BJ (cell line): ENCODE measurements at regions not wholly inside any gene's neighbourhood (a gene's known extent, or its start where the extent isn't known, plus 50 kb on each side); places are given as distances from the start of the nearest gene placed in this dataset.

Experiments used
- CTCF ChIA-PET: fragments of 350-600 bp; formaldehyde crosslinking; extraction: SDS; loops from one replicate; lab custom pipeline; 2021; ENCODE audit warnings: antibody characterized with exemption, inconsistent platforms; lab: Yijun Ruan, JAX
- POLR2A ChIA-PET: fragments of 300-600 bp; sonication (Branson Sonifier 250); formaldehyde crosslinking; extraction: SDS; loops from one replicate; lab custom pipeline; 2021; ENCODE audit warnings: antibody characterized with exemption; lab: Charles Lee
- DNase-seq: peaks from one replicate; pipeline ENCODE4 v3.0.0-alpha.2; 2011; ENCODE audit warnings: low read depth
- H3K27me3 ChIP-seq: 2 replicates; pipeline ENCODE4 v1.6.0; 2011; ENCODE audit warnings: low read length; ENCODE audit not compliant: control insufficient read depth, insufficient read depth
- H3K36me3 ChIP-seq: 2 replicates; pipeline ENCODE4 v1.5.1; 2011; ENCODE audit warnings: low read length; ENCODE audit not compliant: control insufficient read depth, insufficient read depth
- H3K4me3 ChIP-seq: 2 replicates; pipeline ENCODE4 v1.5.1; 2011; ENCODE audit warnings: low read depth, mild to moderate bottlenecking, control low read depth, low read length
- TF ChIP-seq, protein P1 (sequence below): IDR thresholded peaks from 2 replicates; pipeline ENCODE4 v1.5.1; 2011; ENCODE audit warnings: low read depth, mild to moderate bottlenecking, control low read depth, inconsistent platforms, low read length, moderate library complexity; ENCODE audit not compliant: insufficient read depth

DNA sequence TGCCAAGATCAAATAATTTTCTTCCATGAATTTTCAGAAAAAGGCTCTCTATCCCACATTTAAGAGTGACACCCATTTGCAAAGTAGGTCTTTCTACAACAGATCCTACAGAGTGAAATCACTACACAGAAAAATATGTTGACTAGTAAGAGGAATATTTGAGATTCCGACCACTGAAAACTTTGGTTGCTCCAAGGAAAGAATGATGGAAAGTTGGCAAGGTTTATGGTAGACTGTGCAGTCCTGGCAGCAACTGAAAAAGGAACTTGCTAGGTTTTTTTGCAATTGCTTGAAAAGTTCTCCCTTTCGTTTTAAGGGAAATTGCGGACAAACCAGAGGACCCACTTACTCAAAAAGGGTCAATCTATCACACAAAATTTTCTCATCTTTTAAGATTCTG is 83.1 kb upstream of the TSPAN8 start:
- no peak overlapping the region for H3K4me3 ChIP-seq
- no peaks in the 10 kb centered on the region for H3K27me3 ChIP-seq
- DNase-seq, result no peak
- TF ChIP-seq, protein P1, sequence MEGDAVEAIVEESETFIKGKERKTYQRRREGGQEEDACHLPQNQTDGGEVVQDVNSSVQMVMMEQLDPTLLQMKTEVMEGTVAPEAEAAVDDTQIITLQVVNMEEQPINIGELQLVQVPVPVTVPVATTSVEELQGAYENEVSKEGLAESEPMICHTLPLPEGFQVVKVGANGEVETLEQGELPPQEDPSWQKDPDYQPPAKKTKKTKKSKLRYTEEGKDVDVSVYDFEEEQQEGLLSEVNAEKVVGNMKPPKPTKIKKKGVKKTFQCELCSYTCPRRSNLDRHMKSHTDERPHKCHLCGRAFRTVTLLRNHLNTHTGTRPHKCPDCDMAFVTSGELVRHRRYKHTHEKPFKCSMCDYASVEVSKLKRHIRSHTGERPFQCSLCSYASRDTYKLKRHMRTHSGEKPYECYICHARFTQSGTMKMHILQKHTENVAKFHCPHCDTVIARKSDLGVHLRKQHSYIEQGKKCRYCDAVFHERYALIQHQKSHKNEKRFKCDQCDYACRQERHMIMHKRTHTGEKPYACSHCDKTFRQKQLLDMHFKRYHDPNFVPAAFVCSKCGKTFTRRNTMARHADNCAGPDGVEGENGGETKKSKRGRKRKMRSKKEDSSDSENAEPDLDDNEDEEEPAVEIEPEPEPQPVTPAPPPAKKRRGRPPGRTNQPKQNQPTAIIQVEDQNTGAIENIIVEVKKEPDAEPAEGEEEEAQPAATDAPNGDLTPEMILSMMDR, result no peak
- no peaks in the 10 kb centered on the region for H3K36me3 ChIP-seq
- POLR2A ChIA-PET, result no interaction called here
- CTCF ChIA-PET, result interaction anchor here (0.9 kb wide), 1 partner anchor 20 kb away, joined by 3 read pairs; no protein-coding TSS in a partner anchor

DNA sequence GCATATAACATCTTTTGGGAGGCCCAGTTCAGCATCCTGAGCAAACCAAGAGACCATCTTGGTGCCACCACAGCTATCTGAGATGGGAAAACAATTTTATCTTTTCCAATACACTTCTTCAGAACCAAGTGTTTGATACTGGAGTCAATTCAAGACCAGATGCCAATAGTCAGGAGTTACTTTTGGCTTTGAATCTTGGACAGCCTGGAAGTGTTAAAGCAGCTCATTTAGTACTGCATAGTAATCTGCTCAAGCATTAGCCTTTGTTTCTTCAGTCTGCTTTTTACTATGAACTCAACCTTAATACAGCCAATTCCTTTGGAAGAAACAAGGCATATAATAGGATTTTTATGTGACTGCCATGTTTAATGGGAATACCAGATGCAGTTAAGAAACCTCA is 81.9 kb upstream of the TSPAN8 start:
- ChIA-PET POLR2A (no interaction called here), CTCF (no interaction called here)
- TF ChIP-seq, protein P1, result no peak
- no peak overlapping the region for H3K4me3 ChIP-seq
- no peaks in the 10 kb centered on the region for H3K27me3 ChIP-seq
- DNase-seq, result no peak
- H3K36me3 ChIP-seq, result no peaks in the 10 kb centered on the region

DNA sequence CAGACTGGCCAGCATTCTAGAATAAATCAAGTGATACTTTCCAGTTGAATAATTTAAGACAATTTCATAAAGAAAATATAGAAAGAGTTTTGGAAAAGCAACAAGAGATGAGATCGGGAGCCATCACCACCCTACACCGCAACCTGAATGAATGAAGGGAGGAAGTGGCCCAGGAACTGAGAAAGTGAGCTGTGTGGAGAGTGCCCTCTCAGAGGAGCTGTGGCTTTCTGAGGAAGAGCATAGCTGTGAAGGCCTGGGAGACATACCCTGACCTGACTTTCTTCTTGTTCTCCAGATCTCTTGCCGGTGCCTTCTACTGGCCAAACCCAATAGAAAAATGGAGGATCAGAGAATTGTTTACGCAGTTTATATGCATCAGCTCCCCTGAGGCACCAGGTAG is 79.3 kb upstream of the TSPAN8 start:
- POLR2A ChIA-PET, result no interaction called here
- no peak for DNase-seq
- Histone ChIP-seq H3K4me3 (no peak overlapping the region), H3K36me3 (no peaks in the 10 kb centered on the region), H3K27me3 (no peaks in the 10 kb centered on the region)
- CTCF ChIA-PET, result no interaction called here
- TF ChIP-seq, protein P1, result no peak

DNA sequence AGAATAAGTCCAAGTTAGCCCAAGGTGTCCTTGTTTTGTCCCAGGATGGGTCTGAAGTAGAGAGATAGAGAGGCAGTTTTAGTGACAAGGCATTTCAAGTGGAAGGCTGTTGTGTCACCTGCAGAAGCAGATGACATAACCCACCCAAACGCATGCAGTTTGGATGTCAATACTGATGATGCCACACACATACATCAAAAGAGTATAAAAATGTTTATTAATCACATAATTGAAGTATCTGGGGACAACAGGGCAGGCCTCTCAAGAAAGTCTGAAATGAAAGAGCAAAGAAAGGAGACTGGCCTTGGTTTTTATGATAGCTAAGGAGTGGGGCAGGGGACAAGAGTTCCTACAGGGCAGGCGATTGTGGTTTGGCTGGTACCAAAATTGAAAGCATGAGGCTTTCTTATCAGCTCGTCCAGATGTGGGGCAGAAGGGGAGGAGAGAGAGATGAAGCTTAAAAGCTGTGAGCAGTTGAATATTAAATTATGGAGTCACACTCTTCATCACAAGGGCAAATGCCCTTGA is 78.4 kb upstream of the TSPAN8 start:
- Histone ChIP-seq H3K27me3 (no peaks in the 10 kb centered on the region), H3K4me3 (no peak overlapping the region), H3K36me3 (no peaks in the 10 kb centered on the region)
- ChIA-PET POLR2A (no interaction called here), CTCF (no interaction called here)
- TF ChIP-seq, protein P1, result no peak
- DNase-seq, result no peak

- TF ChIP-seq, protein P1, result no peak
- ChIA-PET POLR2A (no interaction called here), CTCF (no interaction called here)
- H3K27me3 ChIP-seq, result no peaks in the 10 kb centered on the region
- DNase-seq, result no peak
- H3K36me3 ChIP-seq, result no peaks in the 10 kb centered on the region
- no peak overlapping the region for H3K4me3 ChIP-seq
Observed at GRCh38 chr12:71233083-71233482, 75.3 kb upstream of the TSPAN8 start.
